Right ventricle myocardium inferior (tissue), 1 donor: ENCODE measurements at regions not wholly inside any gene's neighbourhood (a gene's known extent, or its start where the extent isn't known, plus 50 kb on each side); places are given as distances from the start of the nearest gene placed in this dataset.
"Not testable (repeated sequence)": the region's sequence is repeated elsewhere in the genome, so short reads cannot be mapped to it uniquely, and the experiment has no call there.

Source experiments
- ATAC-seq: fragments of 200-7000 bp; cut with Tn5 transposase; one replicate; pipeline ENCODE4 v1.9.1; 2020; ENCODE audit warnings: mild to moderate bottlenecking, moderate library complexity
- DNase-seq: peaks from one replicate; pipeline ENCODE4 v3.0.0; 2021; ENCODE audit errors: missing footprints
- intact Hi-C: fragments of 100-400 bp; cut with DNase I; formaldehyde crosslinking; loops from one replicate; pipeline ENCODE4 v1.11.0; 2022
- donor health status: DM: no; HTN: yes; CAD: no; lungs with severe emphysema.

- ATAC-seq, DNase-seq, intact Hi-C loops: not testable (repeated sequence)
Measured at GRCh38 chr2:173532732-173533531, 178.3 kb downstream of the CDCA7 start.

GRCh38 chr2:173537694-173538093 lies 183.0 kb downstream of the CDCA7 start:
- DNase-seq (no peak), ATAC-seq (no peak)
- intact Hi-C loops = no loop called here

- no peak for ATAC-seq
- no peak for DNase-seq
- intact Hi-C loops = no loop called here
Measured at GRCh38 chr2:173539615-173540014, 184.9 kb downstream of the CDCA7 start.

- intact Hi-C loops = no loop called here
- ATAC-seq = no peak
- DNase-seq = no peak
Measured at GRCh38 chr2:173544641-173545363, 190.1 kb downstream of the CDCA7 start.

GRCh38 chr2:173545364-173545763 lies 190.7 kb downstream of the CDCA7 start:
- DNase-seq (no peak), ATAC-seq (no peak)
- intact Hi-C loops = no loop called here

GRCh38 chr2:173547499-173547898 lies 192.8 kb downstream of the CDCA7 start:
- no peak for ATAC-seq
- DNase-seq = no peak
- intact Hi-C loops = no loop called here

GRCh38 chr2:173550143-173550542 lies 195.5 kb downstream of the CDCA7 start:
- intact Hi-C loops = no loop called here
- no peak for ATAC-seq

GRCh38 chr2:173552531-173552930 lies 197.9 kb downstream of the CDCA7 start:
- intact Hi-C loops = no loop called here
- DNase-seq (no peak), ATAC-seq (no peak)

More at GRCh38 chr2:173550143-173550542, 195.5 kb downstream of the CDCA7 start:
- DNase-seq = no peak

- intact Hi-C loops = no loop called here
- no peak for ATAC-seq
- no peak for DNase-seq
Measured at GRCh38 chr2:173553593-173553992, 198.9 kb downstream of the CDCA7 start.

GRCh38 chr2:173555833-173556232 lies 201.2 kb downstream of the CDCA7 start:
- intact Hi-C loops = no loop called here
- DNase-seq = no peak
- no peak for ATAC-seq

GRCh38 chr2:173556816-173557215 lies 202.1 kb downstream of the CDCA7 start:
- DNase-seq = no peak
- no peak for ATAC-seq
- intact Hi-C loops = no loop called here

GRCh38 chr2:173557497-173557896 lies 202.8 kb downstream of the CDCA7 start:
- DNase-seq (no peak), ATAC-seq (no peak)
- intact Hi-C loops = no loop called here

GRCh38 chr2:173567493-173567892 lies 212.8 kb downstream of the CDCA7 start:
- ATAC-seq = no peak
- no peak for DNase-seq
- intact Hi-C loops = loop anchor here (5.0 kb wide), 1 partner anchor 165 kb away; no protein-coding TSS in a partner anchor

- peak; percentile 57 for ATAC-seq
- intact Hi-C loops = loop anchor here (5.0 kb wide), 1 partner anchor 166 kb away; no protein-coding TSS in a partner anchor
- no peak for DNase-seq
Measured at GRCh38 chr2:173568054-173568453, 213.4 kb downstream of the CDCA7 start.

- intact Hi-C loops = loop anchor here (5.0 kb wide), 1 partner anchor 771 kb away; no protein-coding TSS in a partner anchor
- no peak for DNase-seq
- no peak for ATAC-seq
Measured at GRCh38 chr2:173571021-173571821, 216.5 kb downstream of the CDCA7 start.

GRCh38 chr2:173571887-173572680 lies 217.4 kb downstream of the CDCA7 start:
- DNase-seq = no peak
- intact Hi-C loops = loop anchor here (5.0 kb wide), 1 partner anchor 770 kb away; no protein-coding TSS in a partner anchor
- no peak for ATAC-seq

- intact Hi-C loops = loop anchor here (5.0 kb wide), 1 partner anchor 769 kb away; no protein-coding TSS in a partner anchor
- DNase-seq (no peak), ATAC-seq (no peak)
Measured at GRCh38 chr2:173572848-173573247, 218.2 kb downstream of the CDCA7 start.

GRCh38 chr2:173573782-173574181 lies 219.1 kb downstream of the CDCA7 start:
- intact Hi-C loops = loop anchor here (5.0 kb wide), 1 partner anchor 769 kb away; no protein-coding TSS in a partner anchor
- not testable (repeated sequence) for DNase-seq, ATAC-seq
